ENCODE measurements at regions not wholly inside any gene's neighbourhood (a gene's known extent, or its start where the extent isn't known, plus 50 kb on each side); places are given as distances from the start of the nearest gene placed in this dataset.

DNA sequence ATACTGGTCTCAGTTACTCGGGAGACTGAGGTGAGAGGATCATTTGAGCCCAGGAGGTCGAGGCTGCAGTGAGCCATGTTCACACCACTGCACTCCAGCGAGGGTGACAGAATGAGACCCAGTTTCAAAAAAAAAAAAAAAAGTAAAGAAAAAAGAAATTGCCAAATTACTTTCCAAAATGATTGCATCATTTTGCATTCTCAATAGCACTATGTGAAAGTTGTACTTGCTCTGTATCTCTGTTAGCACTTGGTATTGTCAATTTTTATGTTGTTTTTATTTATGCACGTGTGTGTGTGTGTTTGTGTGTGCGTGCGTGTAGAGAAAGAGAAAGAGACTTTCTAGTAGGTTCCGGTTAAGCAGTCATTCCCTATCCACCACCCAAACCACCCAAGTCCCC is 328.4 kb downstream of the RAB3C start:
- DNase-seq (ENCODE audit: low read depth in 4 of 4, low spot score in 3 of 4), result no peak

DNA sequence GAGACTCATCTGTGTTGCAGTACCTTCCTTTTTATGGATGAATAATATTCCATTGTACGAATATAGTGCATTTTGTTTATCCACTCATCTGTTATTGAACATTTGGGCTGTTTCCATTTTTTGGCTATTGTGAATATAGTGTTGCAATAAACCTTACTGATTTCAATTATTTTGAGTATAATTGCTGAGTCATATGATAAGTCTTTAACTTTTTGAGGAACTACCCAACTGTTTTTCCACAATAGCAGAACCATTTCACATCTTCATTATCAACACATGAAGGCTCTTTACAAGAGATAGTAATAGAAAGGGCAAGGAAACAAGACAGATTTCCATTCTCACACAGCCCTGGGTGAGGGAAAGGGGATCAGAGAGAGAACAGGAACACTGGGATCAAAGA is 329.2 kb downstream of the RAB3C start:
- DNase-seq (ENCODE audit: low read depth in 4 of 4, low spot score in 3 of 4), result no peak

DNA sequence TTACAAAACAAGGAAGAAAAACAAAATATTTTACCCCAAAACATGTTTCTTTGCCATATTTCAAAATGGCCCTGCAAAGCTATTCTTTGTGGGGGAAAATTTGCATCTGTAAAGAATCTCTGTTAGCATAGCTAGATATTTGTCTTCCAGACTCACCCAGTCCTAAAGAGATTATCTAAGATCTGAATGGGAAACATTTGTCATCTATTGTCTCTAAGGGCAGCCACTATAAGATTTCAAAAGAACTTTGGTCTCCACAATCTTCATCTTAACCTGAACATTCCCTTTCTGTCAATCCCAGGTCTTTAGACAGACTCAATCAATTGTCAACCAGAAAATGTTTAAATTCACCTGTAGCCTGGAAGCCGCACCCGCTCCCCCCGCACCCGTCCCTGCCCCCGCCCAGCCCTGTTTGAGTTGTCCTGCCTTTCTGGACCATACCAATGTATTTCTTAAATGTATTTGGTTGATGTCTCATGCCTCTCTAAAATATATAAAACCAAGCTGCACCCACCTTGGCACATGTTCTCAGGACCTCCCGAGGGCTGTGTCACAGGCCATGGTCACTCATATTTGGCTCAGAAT is 330.6 kb downstream of the RAB3C start:
- no peak for DNase-seq (ENCODE audit: low read depth in 4 of 4, low spot score in 3 of 4)

DNA sequence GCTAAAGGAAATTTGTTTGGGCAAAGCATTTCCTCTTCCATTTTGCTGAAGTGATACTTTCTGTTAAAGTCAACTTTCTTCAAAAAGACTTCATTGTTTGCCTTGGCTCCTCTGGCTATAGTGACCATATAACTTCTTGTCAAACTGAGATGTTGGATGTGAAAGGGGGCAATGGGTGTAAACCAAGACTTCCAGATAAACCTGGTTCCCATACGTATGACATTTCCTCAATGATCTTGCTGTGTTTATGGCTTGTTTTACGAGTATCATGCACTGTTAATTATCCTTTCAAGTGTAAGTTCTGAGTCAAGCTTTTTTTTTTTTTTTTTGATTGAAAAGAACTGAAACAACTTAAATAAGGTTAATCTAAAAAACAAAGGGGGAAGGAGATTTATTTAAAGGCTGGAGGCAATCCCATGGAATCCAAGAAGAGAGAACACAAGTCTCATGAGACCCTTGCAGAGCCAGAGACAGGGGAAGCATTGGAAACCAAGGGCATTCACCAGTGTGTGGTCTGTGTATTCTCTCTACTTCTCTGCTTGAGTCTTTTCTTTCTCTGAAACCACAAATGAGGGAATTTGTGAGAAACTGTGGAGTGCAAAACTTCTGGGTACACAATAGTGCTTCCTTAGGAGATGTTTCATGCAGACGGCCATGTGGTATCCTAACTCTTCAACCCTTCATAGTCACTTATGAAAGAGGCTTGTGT is 335.3 kb downstream of the RAB3C start:
- DNase-seq (ENCODE audit: low read depth in 4 of 4, low spot score in 3 of 4), result peak in 1 of 4 donors; percentile 38

All from right renal pelvis (tissue), 4 donors.